H1 (cell line): ENCODE measurements at regions not wholly inside any gene's neighbourhood (a gene's known extent, or its start where the extent isn't known, plus 50 kb on each side); places are given as distances from the start of the nearest gene placed in this dataset.

Source experiments
- CTCF ChIA-PET: fragments of 300-600 bp; sonication (Branson Sonifier 250); formaldehyde crosslinking; loops from one replicate; lab custom pipeline; 2021; ENCODE audit not compliant: partially characterized antibody; lab: Charles Lee
- POLR2A ChIA-PET: fragments of 300-600 bp; sonication (Branson Sonifier 250); formaldehyde crosslinking; loops from one replicate; lab custom pipeline; 2021; ENCODE audit warnings: inconsistent platforms; ENCODE audit not compliant: partially characterized antibody; lab: Charles Lee
- DNase-seq, 2 experiments: peaks; one replicate each; pipeline versions ENCODE4 v3.0.0 to v3.0.0-alpha.2; 2010 to 2022; ENCODE audit warnings: low spot score in 2 of 2, low read depth in 1 of 2, mixed read lengths in 1 of 2
- FAIRE-seq: peaks from 2 replicates; lab custom pipeline; 2011; peaks lifted over from hg19 to GRCh38; lab: Jason Lieb, UNC
- H2AFZ ChIP-seq: 2 replicates; pipeline ENCODE4 v1.8.1; 2012; ENCODE audit warnings: low read length, inconsistent platforms
- H2AK5ac ChIP-seq: 2 replicates; pipeline ENCODE4 v1.6.1; 2013; ENCODE audit warnings: low read depth, low read length
- H2BK120ac ChIP-seq: replicated peaks from 2 replicates; pipeline ENCODE3; 2013; ENCODE audit warnings: low read depth, low read length, inconsistent platforms
- H2BK12ac ChIP-seq: 2 replicates; pipeline ENCODE4 v1.6.1; 2013; ENCODE audit warnings: low read depth, low read length
- H2BK15ac ChIP-seq: 2 replicates; pipeline ENCODE4 v1.6.1; 2013; ENCODE audit warnings: low read length
- H2BK20ac ChIP-seq: 2 replicates; pipeline ENCODE4 v1.6.1; 2013; ENCODE audit warnings: low read length
- H2BK5ac ChIP-seq: 2 replicates; pipeline ENCODE4 v1.6.1; 2013; ENCODE audit warnings: low read depth, low read length
- H3K14ac ChIP-seq: 2 replicates; pipeline ENCODE4 v1.6.1; 2013; ENCODE audit warnings: inconsistent platforms; ENCODE audit not compliant: insufficient read length
- H3K18ac ChIP-seq: 2 replicates; pipeline ENCODE4 v1.6.1; 2013; ENCODE audit warnings: low read length; ENCODE audit errors: extremely low read depth
- H3K23ac ChIP-seq: 2 replicates; pipeline ENCODE4 v1.6.1; 2013; ENCODE audit warnings: inconsistent platforms; ENCODE audit not compliant: insufficient read length
- H3K23me2 ChIP-seq: 2 replicates; pipeline ENCODE4 v1.6.1; 2013; ENCODE audit warnings: low read depth, low read length
- H3K27ac ChIP-seq: 2 replicates; pipeline ENCODE4 v1.6.1; 2011; ENCODE audit warnings: low read depth, low read length, inconsistent platforms
- H3K27me3 ChIP-seq, 4 experiments: replicated peaks in 1 of 4; 1 replicate in 1 of 4; 2 replicates in 3 of 4; pipeline versions ENCODE4 v1.6.1 to v1.8.1; 2011 to 2013; ENCODE audit warnings: low read length in 3 of 4, mild to moderate bottlenecking in 3 of 4, inconsistent platforms in 2 of 4, mixed read lengths in 2 of 4, moderate library complexity in 1 of 4; ENCODE audit not compliant: control insufficient read depth in 3 of 4, insufficient read depth in 3 of 4; ENCODE audit errors: extremely low read depth in 1 of 4
- H3K36me3 ChIP-seq, 4 experiments: 2 replicates each; pipeline versions ENCODE4 v1.6.1 to v1.8.1; 2011 to 2013; ENCODE audit warnings: mild to moderate bottlenecking in 4 of 4, low read length in 3 of 4, moderate library complexity in 2 of 4, control low read depth in 1 of 4, inconsistent platforms in 1 of 4; ENCODE audit not compliant: insufficient read depth in 4 of 4, control insufficient read depth in 2 of 4
- H3K4ac ChIP-seq: replicated peaks from 2 replicates; pipeline ENCODE3; 2013; ENCODE audit warnings: low read length, low read depth, mixed read lengths, inconsistent platforms; ENCODE audit not compliant: insufficient read length
- H3K4me1 ChIP-seq, 4 experiments: replicated peaks in 1 of 4; 1 replicate in 1 of 4; 2 replicates in 3 of 4; pipeline versions ENCODE4 v1.6.1 to v1.8.1; 2011 to 2013; ENCODE audit warnings: low read length in 3 of 4, inconsistent platforms in 2 of 4, mixed read lengths in 1 of 4; ENCODE audit not compliant: insufficient read depth in 4 of 4, control insufficient read depth in 3 of 4
- H3K4me2 ChIP-seq, 2 experiments: 2 replicates each; pipeline versions ENCODE4 v1.6.1 to v1.8.1; 2011 to 2013; ENCODE audit warnings: low read depth in 2 of 2, low read length in 2 of 2, control low read depth in 1 of 2, inconsistent platforms in 1 of 2, mild to moderate bottlenecking in 1 of 2; ENCODE audit not compliant: insufficient read depth in 1 of 2
- H3K4me3 ChIP-seq, 4 experiments: fragments of 200-600, 300-600 bp in 1 of 4; sonication (generic), shearing (Covaris generic), sonication (Bioruptor Twin) in 1 of 4; 2 replicates each; pipeline versions ENCODE4 v1.5.1 to v1.8.1; 2011 to 2016; ENCODE audit warnings: low read length in 4 of 4, low read depth in 3 of 4, control low read depth in 2 of 4, inconsistent platforms in 2 of 4, mild to moderate bottlenecking in 2 of 4, mixed read lengths in 1 of 4, moderate library complexity in 1 of 4; ENCODE audit not compliant: insufficient read depth in 2 of 4; ENCODE audit errors: extremely low read depth in 1 of 4
- H3K56ac ChIP-seq: replicated peaks from 2 replicates; pipeline ENCODE3; 2013; ENCODE audit warnings: low read depth, mild to moderate bottlenecking, mixed read lengths, low read length, inconsistent platforms; ENCODE audit not compliant: insufficient read length
- H3K79me1 ChIP-seq: 2 replicates; pipeline ENCODE4 v1.6.1; 2013; ENCODE audit warnings: low read depth, low read length, control low read depth
- H3K79me2 ChIP-seq, 2 experiments: 2 replicates each; pipeline versions ENCODE4 v1.6.1 to v1.8.1; 2012 to 2013; ENCODE audit warnings: low read length in 2 of 2, mild to moderate bottlenecking in 2 of 2, inconsistent platforms in 1 of 2; ENCODE audit not compliant: insufficient read depth in 2 of 2, control insufficient read depth in 1 of 2
- H3K9ac ChIP-seq, 4 experiments: replicated peaks in 1 of 4; 1 replicate in 1 of 4; 2 replicates in 3 of 4; pipeline versions ENCODE4 v1.6.1 to v1.8.1; 2011 to 2013; ENCODE audit warnings: low read depth in 3 of 4, low read length in 3 of 4, control low read depth in 2 of 4, mild to moderate bottlenecking in 2 of 4, moderate library complexity in 2 of 4, inconsistent platforms in 1 of 4; ENCODE audit errors: extremely low read depth in 1 of 4
- H3K9me3 ChIP-seq, 2 experiments: 2 replicates each; pipeline versions ENCODE4 v1.6.1 to v1.8.1; 2012 to 2013; ENCODE audit warnings: mild to moderate bottlenecking in 2 of 2, moderate library complexity in 2 of 2, control low read depth in 1 of 2, inconsistent platforms in 1 of 2, low read depth in 1 of 2, low read length in 1 of 2, mixed read lengths in 1 of 2; ENCODE audit not compliant: insufficient read depth in 2 of 2
- H4K20me1 ChIP-seq, 2 experiments: replicated peaks in 1 of 2; 2 replicates each; pipeline versions ENCODE3 to v1.8.1; 2011 to 2013; ENCODE audit warnings: inconsistent platforms in 2 of 2, low read length in 2 of 2, mild to moderate bottlenecking in 1 of 2; ENCODE audit not compliant: insufficient read depth in 2 of 2, control insufficient read depth in 1 of 2
- H4K5ac ChIP-seq: 2 replicates; pipeline ENCODE4 v1.6.1; 2013; ENCODE audit warnings: low read length, low read depth, mixed read lengths, inconsistent platforms; ENCODE audit not compliant: insufficient read length
- H4K8ac ChIP-seq: 2 replicates; pipeline ENCODE4 v1.8.0; 2013; ENCODE audit warnings: mild to moderate bottlenecking, moderate library complexity, low read length, inconsistent platforms; ENCODE audit not compliant: insufficient read depth; ENCODE audit errors: extremely low read depth
- H4K91ac ChIP-seq: replicated peaks from 2 replicates; pipeline ENCODE3; 2013; ENCODE audit warnings: low read length, mixed read lengths, inconsistent platforms; ENCODE audit not compliant: insufficient read length
- BACH1 ChIP-seq: IDR thresholded peaks from 2 replicates; pipeline ENCODE4 v1.6.1; 2012; ENCODE audit warnings: low read length, improper control_type of control experiment
- RAD21 ChIP-seq, 2 experiments: IDR thresholded peaks in 1 of 2; conservative IDR thresholded peaks in 1 of 2; 2 replicates each; pipeline ENCODE4 v1.6.1; 2011; ENCODE audit warnings: low read depth in 2 of 2, low read length in 2 of 2, improper control_type of control experiment in 1 of 2, inconsistent platforms in 1 of 2, mild to moderate bottlenecking in 1 of 2, moderate library complexity in 1 of 2
- WGBS, 2 experiments: shearing (Covaris generic) in 1 of 2; methylation state at CpG; one replicate each; pipeline versions ENCODE4 v1.1.6 to v1.1.7; 2013 to 2015; ENCODE audit warnings: low lambda C conversion rate in 2 of 2, mixed read lengths in 2 of 2, inconsistent platforms in 1 of 2, low coverage in 1 of 2, missing lambda C conversion rate in 1 of 2; ENCODE audit not compliant: insufficient replicate concordance in 2 of 2, insufficient coverage in 1 of 2, insufficient read length in 1 of 2; ENCODE audit errors: extremely low coverage in 1 of 2, missing lambda C conversion rate in 1 of 2; 5-methylcytosine and 5-hydroxymethylcytosine counted together
- TF ChIP-seq, protein P1 (sequence below), 3 experiments: IDR thresholded peaks; 1 replicate in 2 of 3; 2 replicates in 1 of 3; pipeline versions ENCODE4 v1.5.1 to v1.6.1; 2011; ENCODE audit warnings: low read length in 3 of 3, mild to moderate bottlenecking in 3 of 3, inconsistent platforms in 2 of 3, low read depth in 1 of 3, moderate library complexity in 1 of 3; ENCODE audit not compliant: insufficient read depth in 1 of 3; ENCODE audit errors: control extremely low read depth in 1 of 3

DNA sequence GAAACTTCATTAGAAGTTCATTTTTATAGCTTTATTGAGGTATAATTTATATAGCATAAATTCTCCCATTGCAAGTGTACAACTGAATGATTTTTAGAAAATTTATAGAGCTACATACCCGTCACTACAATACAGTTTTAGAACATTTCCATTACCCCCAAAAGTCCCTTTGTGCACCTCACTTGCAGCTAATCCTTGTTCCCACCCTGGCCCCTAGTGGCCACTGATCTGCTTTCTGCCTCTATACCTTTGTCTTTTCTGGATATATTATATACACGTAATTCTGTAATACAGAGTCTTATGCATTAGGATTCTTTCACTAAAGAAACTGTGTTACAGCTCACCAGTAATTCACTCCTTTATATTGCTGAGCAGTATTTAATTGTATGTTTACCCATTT, 145.1 kb upstream of the DIO2 start:
- Histone ChIP-seq H3K9me3 (no peaks in the 10 kb centered on the region), H4K91ac (no peak overlapping the region), H2BK15ac (no peak overlapping the region), H3K4me3 (no peak overlapping the region), H2BK20ac (no peak overlapping the region), H3K56ac (no peak overlapping the region), H3K4ac (no peak overlapping the region), H2AFZ (no peak overlapping the region), H3K36me3 (no peaks in the 10 kb centered on the region), H3K4me1 (no peaks in the 10 kb centered on the region), H2BK12ac (no peak overlapping the region), H2BK5ac (no peak overlapping the region), H4K20me1 (no peaks in the 10 kb centered on the region), H3K9ac (no peak overlapping the region), H3K79me1 (no peaks in the 10 kb centered on the region), H3K27me3 (peaks cover 0 to 1% (median 0%) of the 10 kb centered on the region in 4 experiments; a peak in 1 of 7 replicates), H3K27ac (no peak overlapping the region), H3K14ac (no peak overlapping the region), H3K18ac (no peak overlapping the region), H2BK120ac (no peak overlapping the region), H3K4me2 (no peak overlapping the region), H4K5ac (no peak overlapping the region), H2AK5ac (no peak overlapping the region), H3K23me2 (no peaks in the 10 kb centered on the region), H3K79me2 (no peaks in the 10 kb centered on the region), H4K8ac (no peak overlapping the region), H3K23ac (no peak overlapping the region)
- TF ChIP-seq, protein P1, sequence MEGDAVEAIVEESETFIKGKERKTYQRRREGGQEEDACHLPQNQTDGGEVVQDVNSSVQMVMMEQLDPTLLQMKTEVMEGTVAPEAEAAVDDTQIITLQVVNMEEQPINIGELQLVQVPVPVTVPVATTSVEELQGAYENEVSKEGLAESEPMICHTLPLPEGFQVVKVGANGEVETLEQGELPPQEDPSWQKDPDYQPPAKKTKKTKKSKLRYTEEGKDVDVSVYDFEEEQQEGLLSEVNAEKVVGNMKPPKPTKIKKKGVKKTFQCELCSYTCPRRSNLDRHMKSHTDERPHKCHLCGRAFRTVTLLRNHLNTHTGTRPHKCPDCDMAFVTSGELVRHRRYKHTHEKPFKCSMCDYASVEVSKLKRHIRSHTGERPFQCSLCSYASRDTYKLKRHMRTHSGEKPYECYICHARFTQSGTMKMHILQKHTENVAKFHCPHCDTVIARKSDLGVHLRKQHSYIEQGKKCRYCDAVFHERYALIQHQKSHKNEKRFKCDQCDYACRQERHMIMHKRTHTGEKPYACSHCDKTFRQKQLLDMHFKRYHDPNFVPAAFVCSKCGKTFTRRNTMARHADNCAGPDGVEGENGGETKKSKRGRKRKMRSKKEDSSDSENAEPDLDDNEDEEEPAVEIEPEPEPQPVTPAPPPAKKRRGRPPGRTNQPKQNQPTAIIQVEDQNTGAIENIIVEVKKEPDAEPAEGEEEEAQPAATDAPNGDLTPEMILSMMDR (IDR thresholded peaks at IDR 0.05; ENCODE audit: control extremely low read depth in 1 of 3, insufficient read depth in 1 of 3, low read depth in 1 of 3, low read length in 3 of 3): peak; percentile 45 to 61 (median 49)
- TF ChIP-seq BACH1: no peak
- peak; percentile 67 to 71 for TF ChIP-seq RAD21 (IDR thresholded peaks at IDR 0.05 in 1 of 2, conservative IDR thresholded peaks at IDR 0.05 in 1 of 2; ENCODE audit: low read depth in 2 of 2, low read length in 2 of 2)
- FAIRE-seq: no peak
- 73% methylated on average over 2 of the region's 2 CpGs; no CpG with 5 or more reads in 1 of the 2 experiments for WGBS, 2 experiments
- CTCF ChIA-PET: interaction anchor here (0.6 to 3.1 kb wide), 25 partner anchors 9 to 641 kb away, joined by 3 to 25 read pairs (median 4); no protein-coding TSS in a partner anchor
- POLR2A ChIA-PET: no interaction called here
- DNase-seq: no peak
